ENCODE measurements at regions not wholly inside any gene's neighbourhood (a gene's known extent, or its start where the extent isn't known, plus 50 kb on each side); places are given as distances from the start of the nearest gene placed in this dataset.

DNA sequence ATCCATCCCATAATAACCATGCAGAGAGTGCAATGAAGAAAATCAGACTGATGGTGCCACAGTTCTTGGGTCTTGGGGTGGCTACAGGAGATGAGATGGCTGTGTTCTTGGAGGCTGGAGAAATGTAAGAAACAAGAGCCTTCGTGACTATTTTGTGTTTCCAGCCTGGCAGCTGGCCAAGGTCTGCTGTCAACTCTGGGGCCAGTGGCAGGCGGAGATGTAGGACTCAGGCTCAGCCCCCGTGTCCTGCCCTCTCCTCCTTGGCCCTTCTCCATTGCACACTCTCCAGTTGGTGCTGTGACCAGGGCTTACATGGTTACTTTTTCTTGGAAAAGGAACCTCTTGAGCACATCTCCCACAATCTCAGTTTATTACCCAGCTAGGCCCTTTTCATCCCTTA is 235.4 kb downstream of the DMRT2 start:
- Mint-ChIP-seq H3K4me1 (no peaks in the 10 kb centered on the region), H3K27me3 (peaks cover 5 to 12% (median 9%) of the 10 kb centered on the region in 3 donors), H3K36me3 (peaks cover 0 to 9% of the 10 kb centered on the region in 2 donors), H3K27ac (no peak overlapping the region), H3K4me3 (no peak overlapping the region), H3K9me3 (peaks cover 0 to 23% (median 11%) of the 10 kb centered on the region in 7 donors)
- no peak for DNase-seq
- ATAC-seq (ENCODE audit: low read depth in 2 of 2), result no peak

DNA sequence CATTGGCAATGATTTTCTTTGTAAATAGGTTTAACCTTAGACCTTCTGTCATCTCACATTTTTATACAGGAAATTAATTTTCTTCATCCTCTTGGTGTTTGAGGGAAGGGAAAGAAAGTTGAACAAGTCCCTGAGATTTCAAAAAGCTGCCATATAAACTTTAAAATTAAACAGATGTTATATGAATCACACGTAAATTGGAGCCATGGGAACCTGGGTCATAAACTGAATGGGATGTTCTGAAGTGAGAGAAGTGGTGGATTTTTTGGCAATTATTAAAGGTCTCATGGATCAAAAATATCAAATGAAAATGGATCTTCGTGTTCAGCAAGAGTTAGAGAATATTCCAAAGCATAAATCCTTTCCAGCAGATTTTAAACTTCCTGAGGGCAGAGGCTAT is 242.2 kb downstream of the DMRT2 start:
- no peak overlapping the region for H3K4me3 Mint-ChIP-seq
- H3K27ac Mint-ChIP-seq, result no peak overlapping the region
- DNase-seq (no peak), ATAC-seq (ENCODE audit: low read depth in 2 of 2) (no peak)
- H3K4me1 Mint-ChIP-seq, result no peaks in the 10 kb centered on the region
- peaks cover 0 to 12% (median 0%) of the 10 kb centered on the region in 3 donors for H3K27me3 Mint-ChIP-seq
- no peaks in the 10 kb centered on the region for H3K36me3 Mint-ChIP-seq
- H3K9me3 Mint-ChIP-seq, result peaks cover 0 to 7% (median 4%) of the 10 kb centered on the region in 7 donors

DNA sequence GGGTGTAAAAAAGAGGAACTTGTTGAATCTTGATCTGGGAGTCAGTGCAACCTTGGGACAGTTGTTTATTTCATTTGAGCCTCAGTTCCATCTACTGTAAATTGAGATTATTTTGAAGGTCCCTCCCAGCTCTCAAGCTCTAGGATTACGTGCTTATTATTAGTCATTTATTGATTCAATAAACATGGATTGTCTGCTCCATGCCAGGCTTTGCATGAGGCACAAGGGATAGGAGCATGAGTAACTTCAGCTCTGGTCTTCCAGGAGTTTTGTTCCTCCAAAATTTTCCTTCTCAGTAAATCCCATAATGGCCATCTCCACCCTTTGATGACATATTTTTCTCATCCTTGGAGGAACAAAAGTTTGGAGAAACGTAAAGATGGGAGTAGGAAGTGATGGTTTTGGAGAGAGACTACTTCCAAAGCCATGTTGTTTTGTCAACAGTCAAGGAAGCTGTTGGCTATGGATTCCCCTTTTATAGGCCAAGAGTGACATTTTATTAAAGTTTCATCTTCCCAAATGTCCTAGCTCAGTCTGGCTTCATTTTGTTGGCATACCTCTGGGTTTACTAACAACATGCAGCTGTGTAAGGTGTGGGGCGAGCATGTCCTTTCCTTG is 244.6 kb downstream of the DMRT2 start:
- H3K4me3 Mint-ChIP-seq, result no peak overlapping the region
- peaks cover 0 to 7% (median 0%) of the 10 kb centered on the region in 7 donors for H3K9me3 Mint-ChIP-seq
- H3K27me3 Mint-ChIP-seq, result peaks cover 0 to 12% (median 0%) of the 10 kb centered on the region in 3 donors
- no peaks in the 10 kb centered on the region for H3K36me3 Mint-ChIP-seq
- DNase-seq, result no peak
- no peak for ATAC-seq (ENCODE audit: low read depth in 2 of 2)
- H3K4me1 Mint-ChIP-seq, result no peaks in the 10 kb centered on the region
- no peak overlapping the region for H3K27ac Mint-ChIP-seq

DNA sequence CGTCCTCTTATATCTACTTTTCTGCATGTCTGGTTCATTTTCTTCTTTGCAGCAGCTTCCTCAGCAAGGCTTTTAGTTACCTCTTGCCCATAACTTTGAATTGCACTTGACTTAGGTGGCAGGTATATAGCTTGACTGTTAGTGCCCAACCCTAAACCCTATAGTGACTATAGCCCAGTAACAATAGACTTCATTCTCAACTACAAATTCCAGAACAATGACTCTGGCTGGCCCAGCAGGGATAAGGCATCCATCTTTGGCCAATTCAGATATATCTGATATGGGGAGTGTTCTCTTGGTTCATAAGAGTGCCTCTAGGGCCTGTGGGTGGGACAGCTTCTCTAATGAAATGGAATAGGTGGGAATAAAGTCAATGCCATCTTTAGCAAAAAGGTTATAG is 246.2 kb downstream of the DMRT2 start:
- no peak overlapping the region for H3K27ac Mint-ChIP-seq
- H3K27me3 Mint-ChIP-seq, result peaks cover 0 to 12% (median 0%) of the 10 kb centered on the region in 3 donors
- H3K4me1 Mint-ChIP-seq, result no peaks in the 10 kb centered on the region

DNA sequence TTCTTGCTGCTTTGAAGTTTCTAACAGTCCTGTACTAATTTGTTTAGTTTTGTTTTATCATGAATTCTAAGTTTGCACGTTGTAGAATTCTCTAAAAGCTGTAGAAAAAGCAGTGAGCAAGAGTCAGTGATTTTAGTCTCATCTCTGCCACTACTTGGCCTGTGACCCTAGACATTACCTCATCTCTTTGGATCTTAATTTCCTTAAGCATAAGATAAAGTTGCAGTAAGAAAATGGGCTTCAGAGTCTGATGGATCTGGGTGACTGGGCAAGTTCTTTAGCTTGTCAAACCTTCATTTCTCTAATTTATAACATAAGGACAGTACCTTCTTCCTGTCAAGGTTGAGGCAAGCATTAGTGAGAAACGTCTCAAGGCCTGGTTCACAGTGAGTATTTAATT is 247.9 kb downstream of the DMRT2 start:
- no peak overlapping the region for H3K27ac Mint-ChIP-seq
- H3K4me3 Mint-ChIP-seq, result no peak overlapping the region
- no peaks in the 10 kb centered on the region for H3K4me1 Mint-ChIP-seq
- DNase-seq (no peak), ATAC-seq (ENCODE audit: low read depth in 2 of 2) (no peak)
- H3K27me3 Mint-ChIP-seq, result peaks cover 0 to 12% (median 0%) of the 10 kb centered on the region in 3 donors
- peaks cover 0 to 7% (median 0%) of the 10 kb centered on the region in 7 donors for H3K9me3 Mint-ChIP-seq
- H3K36me3 Mint-ChIP-seq, result no peaks in the 10 kb centered on the region

More for the DNA sequence above, 246.2 kb downstream of the DMRT2 start:
- DNase-seq (no peak), ATAC-seq (ENCODE audit: low read depth in 2 of 2) (no peak)
- Mint-ChIP-seq H3K4me3 (no peak overlapping the region), H3K36me3 (no peaks in the 10 kb centered on the region), H3K9me3 (peaks cover 0 to 7% (median 0%) of the 10 kb centered on the region in 7 donors)

DNA sequence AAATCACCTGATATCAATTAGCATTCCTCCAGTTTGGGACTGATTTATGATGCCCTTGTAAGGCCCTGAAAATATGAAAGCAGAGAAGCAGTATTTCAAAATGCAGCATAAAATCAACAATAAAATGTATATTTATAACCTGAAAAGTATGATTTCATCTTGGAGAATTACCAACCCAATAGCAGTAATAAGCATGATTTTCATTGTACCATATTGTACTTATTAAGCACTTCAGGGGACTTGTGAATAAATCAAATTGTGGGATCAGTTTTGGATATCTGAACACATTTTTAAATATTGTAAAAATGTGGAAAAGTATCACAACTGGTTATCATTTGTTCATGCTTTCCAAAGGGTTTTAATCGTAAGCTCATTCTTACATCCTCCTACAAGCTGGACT is 250.8 kb downstream of the DMRT2 start:
- DNase-seq, result no peak
- Mint-ChIP-seq H3K4me3 (no peak overlapping the region), H3K27ac (no peak overlapping the region), H3K4me1 (no peaks in the 10 kb centered on the region), H3K9me3 (peaks cover 0 to 8% (median 0%) of the 10 kb centered on the region in 7 donors), H3K27me3 (peaks cover 0 to 11% (median 0%) of the 10 kb centered on the region in 3 donors), H3K36me3 (no peaks in the 10 kb centered on the region)
- ATAC-seq (ENCODE audit: low read depth in 2 of 2), result no peak

DNA sequence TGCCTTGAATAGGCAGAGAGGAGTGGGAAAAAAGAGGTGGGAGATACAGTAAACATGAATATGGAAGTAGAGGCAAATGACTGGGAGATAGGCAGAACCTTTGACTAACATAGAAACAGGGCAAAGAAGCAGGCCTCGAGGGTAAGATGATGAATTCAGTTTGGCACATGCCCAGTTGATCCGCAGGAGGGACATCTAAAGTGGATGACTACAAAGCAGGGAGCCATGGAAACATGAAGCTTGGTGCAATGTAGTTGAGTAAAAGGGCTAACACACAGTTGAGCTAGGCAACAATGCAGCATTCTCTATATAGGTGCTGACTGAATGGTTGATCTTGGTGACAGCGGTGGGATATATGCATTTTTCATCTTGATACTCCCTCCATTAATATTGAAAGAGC is 253.8 kb downstream of the DMRT2 start:
- Mint-ChIP-seq H3K27me3 (peaks cover 0 to 7% (median 0%) of the 10 kb centered on the region in 3 donors), H3K4me3 (no peak overlapping the region), H3K27ac (no peak overlapping the region), H3K9me3 (peaks cover 0 to 8% (median 0%) of the 10 kb centered on the region in 7 donors), H3K4me1 (no peaks in the 10 kb centered on the region), H3K36me3 (no peaks in the 10 kb centered on the region)
- DNase-seq (no peak), ATAC-seq (ENCODE audit: low read depth in 2 of 2) (no peak)

DNA sequence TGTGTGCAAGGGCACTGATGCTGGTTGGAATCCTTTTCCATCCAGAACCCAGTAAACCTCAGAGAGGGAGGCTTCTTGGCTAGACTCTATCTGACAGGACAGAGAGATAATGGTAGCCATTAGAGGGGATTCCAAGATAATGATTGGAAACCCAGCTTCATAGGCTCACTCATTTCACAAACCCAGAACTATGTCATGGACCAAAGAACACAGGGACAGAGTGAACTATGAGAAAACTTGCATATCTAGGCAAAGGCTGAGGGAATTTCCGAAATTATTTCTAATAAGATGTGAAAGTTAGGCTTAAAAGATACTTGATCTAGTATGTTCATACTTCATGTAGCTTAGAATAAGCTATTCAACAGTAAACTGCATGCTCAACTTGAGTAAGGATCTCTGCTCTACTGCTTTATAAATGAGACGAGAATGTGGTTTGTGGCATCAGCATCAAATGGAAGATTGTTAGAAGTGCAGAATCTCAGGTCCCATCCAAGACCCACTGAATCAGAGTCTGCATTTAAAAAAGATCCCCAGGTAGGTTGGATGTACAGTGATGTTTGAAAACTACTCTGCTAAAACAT is 261.4 kb downstream of the DMRT2 start:
- H3K4me1 Mint-ChIP-seq, result no peaks in the 10 kb centered on the region
- ATAC-seq (ENCODE audit: low read depth in 2 of 2) (no peak), DNase-seq (no peak)
- no peaks in the 10 kb centered on the region for H3K27me3 Mint-ChIP-seq
- no peaks in the 10 kb centered on the region for H3K36me3 Mint-ChIP-seq
- no peak overlapping the region for H3K4me3 Mint-ChIP-seq
- no peak overlapping the region for H3K27ac Mint-ChIP-seq
- peaks cover 0 to 7% (median 4%) of the 10 kb centered on the region in 7 donors for H3K9me3 Mint-ChIP-seq

DNA sequence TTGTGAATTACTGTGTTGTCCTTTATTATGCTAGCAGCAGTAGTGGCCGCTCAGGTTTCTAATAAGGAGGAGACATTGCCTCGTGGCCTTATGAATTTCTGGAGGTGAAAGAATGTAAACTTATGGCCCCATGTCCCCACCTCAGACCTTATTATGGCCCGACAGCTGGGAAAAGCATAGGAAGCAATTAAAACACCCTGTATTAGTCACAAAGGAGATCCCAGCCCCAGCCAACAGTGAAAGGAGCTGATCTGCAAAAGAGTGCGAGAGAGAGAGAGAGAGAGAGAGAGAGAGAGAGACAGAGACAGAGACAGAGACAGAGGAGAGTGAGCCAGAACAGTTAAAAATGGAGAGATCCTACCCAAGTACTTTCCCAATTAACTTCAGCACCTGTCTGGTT is 269.3 kb downstream of the DMRT2 start:
- no peak for ATAC-seq (ENCODE audit: low read depth in 2 of 2)
- Mint-ChIP-seq H3K27me3 (peaks cover 0 to 11% (median 7%) of the 10 kb centered on the region in 3 donors), H3K27ac (no peak overlapping the region), H3K9me3 (peaks cover 0 to 13% (median 5%) of the 10 kb centered on the region in 7 donors), H3K4me3 (no peak overlapping the region), H3K36me3 (no peaks in the 10 kb centered on the region), H3K4me1 (no peaks in the 10 kb centered on the region)
- DNase-seq, result no peak

DNA sequence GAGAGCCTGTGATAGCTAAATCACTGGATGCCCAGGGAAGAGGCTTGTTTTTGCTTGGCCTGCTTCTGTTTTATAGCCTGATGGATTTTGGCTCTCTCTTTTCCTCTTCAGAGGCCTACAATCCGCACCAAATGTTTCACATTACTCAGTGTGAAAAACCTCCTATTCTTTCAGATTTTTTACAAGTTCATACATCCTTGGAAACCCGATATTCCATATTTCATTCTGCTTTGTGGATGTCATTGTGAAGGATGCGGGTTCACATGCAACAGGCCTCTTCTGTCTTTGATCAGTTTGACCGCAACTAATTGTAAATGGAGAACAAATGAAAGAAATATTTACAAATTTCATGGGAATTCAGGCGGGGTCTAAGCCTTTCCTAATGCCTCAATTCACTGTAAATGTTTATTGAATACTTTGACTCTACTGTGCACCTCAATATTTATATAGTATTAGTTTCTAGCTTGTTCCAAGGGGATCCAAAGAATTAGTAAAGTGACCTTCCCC is 269.9 kb downstream of the DMRT2 start:
- no peak overlapping the region for H3K4me3 Mint-ChIP-seq
- DNase-seq, result no peak

DNA sequence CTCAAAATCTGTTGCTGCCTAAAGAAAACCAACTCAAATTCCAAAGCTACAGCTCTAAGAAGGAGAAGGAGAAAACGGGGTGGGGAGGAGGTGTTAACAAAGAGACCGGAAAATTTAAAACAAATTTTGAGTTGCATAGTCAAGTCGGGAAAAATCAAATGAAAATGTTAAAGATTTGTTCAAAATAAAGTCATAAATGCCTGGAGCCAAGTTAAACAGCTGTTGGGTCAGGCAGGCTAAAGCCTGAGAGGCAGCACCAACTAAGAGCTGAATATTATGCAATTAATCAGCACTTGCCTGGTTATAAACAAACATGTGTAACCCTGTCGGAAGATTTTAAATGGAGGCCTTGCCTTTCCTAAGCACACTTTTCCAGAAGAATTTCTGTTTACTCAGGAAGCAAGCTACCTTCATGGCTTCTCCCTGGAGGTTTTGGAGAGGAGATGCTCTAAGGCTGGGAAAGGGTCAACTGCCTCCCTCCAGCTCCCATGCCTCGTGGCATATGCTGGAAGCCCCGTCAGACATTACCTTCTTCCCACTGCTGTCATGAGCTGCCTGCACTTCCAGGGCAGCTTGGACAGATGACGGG is 270.5 kb downstream of the DMRT2 start:
- peaks cover 0 to 13% (median 4%) of the 10 kb centered on the region in 7 donors for H3K9me3 Mint-ChIP-seq
- H3K36me3 Mint-ChIP-seq, result no peaks in the 10 kb centered on the region
- DNase-seq (no peak), ATAC-seq (ENCODE audit: low read depth in 2 of 2) (no peak)
- H3K4me1 Mint-ChIP-seq, result no peaks in the 10 kb centered on the region
- H3K27ac Mint-ChIP-seq, result no peak overlapping the region
- no peak overlapping the region for H3K4me3 Mint-ChIP-seq
- H3K27me3 Mint-ChIP-seq, result peaks cover 0 to 11% (median 7%) of the 10 kb centered on the region in 3 donors

More for the DNA sequence above, 269.9 kb downstream of the DMRT2 start:
- no peaks in the 10 kb centered on the region for H3K4me1 Mint-ChIP-seq
- H3K9me3 Mint-ChIP-seq, result peaks cover 0 to 13% (median 5%) of the 10 kb centered on the region in 7 donors
- ATAC-seq (ENCODE audit: low read depth in 2 of 2), result no peak
- H3K27me3 Mint-ChIP-seq, result peaks cover 0 to 11% (median 7%) of the 10 kb centered on the region in 3 donors
- H3K27ac Mint-ChIP-seq, result no peak overlapping the region
- H3K36me3 Mint-ChIP-seq, result no peaks in the 10 kb centered on the region

DNA sequence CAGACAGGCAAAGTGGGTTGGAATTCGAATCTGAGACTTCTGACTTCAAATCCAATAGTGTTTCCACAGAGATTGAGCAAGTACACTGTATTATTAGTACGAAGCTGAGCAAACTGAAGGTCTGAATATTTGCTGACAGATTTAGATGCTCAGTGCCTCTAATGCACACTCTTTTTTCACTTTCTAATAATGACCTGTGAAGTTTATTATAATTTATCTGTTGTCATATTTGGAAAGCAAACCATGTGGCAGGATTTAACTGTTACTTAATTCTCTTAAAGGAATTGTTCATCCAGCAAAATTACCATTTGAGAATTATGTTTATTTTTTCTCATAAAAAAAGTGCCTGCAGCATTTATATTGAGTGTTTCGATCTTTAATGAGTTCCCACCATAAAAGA is 277.3 kb downstream of the DMRT2 start:
- no peak for DNase-seq
- Mint-ChIP-seq H3K27me3 (peaks cover 0 to 7% (median 0%) of the 10 kb centered on the region in 3 donors), H3K36me3 (no peaks in the 10 kb centered on the region), H3K4me1 (no peaks in the 10 kb centered on the region), H3K27ac (no peak overlapping the region), H3K4me3 (no peak overlapping the region), H3K9me3 (peaks cover 0 to 2% (median 0%) of the 10 kb centered on the region in 7 donors)
- no peak for ATAC-seq (ENCODE audit: low read depth in 2 of 2)

DNA sequence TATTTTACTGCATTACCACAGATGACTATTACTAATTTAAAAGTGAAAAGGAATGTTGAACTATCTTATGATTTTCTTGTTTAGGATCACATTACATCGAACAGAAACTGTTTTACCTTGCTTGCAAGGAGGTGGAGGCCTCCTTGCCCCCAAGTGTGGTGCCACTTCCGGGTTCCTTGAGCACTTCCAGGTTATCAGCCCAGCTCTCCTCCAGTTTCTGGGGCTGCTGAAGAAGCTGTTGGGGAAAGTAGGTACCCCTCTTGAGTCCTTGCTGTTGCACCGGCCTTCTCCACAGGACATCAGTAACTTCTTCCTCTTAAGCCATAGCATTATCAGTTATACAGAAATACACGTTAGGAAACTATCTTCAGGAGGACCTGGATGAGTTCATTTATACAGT is 278.2 kb downstream of the DMRT2 start:
- Mint-ChIP-seq H3K36me3 (no peaks in the 10 kb centered on the region), H3K27me3 (peaks cover 0 to 1% (median 0%) of the 10 kb centered on the region in 3 donors), H3K4me3 (no peak overlapping the region), H3K4me1 (no peaks in the 10 kb centered on the region), H3K9me3 (no peaks in the 10 kb centered on the region), H3K27ac (no peak overlapping the region)
- DNase-seq (no peak), ATAC-seq (ENCODE audit: low read depth in 2 of 2) (no peak)

DNA sequence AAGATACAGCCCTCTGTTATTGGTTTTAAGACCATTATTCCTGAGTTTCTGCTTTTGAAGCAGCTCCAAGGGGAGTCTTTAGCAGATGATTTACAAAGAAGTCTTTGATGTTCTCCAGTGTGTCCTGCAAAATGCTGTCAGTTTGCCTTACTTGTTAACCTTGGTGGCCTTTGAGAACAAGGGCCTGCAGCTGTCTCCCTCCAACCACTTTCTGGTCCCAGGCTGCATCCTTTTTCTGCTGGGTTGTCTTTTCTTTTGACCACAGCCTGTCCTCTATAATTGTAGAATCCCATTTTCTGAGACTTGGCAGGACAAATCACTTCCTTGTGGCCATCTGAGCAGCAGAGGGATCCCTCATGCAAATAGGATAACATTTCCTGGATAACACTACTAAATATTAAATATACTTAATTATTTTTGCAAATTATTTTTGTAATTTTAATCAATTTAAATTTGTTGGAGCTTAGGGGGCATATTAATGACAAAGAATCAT is 281.4 kb downstream of the DMRT2 start:
- Mint-ChIP-seq H3K36me3 (no peaks in the 10 kb centered on the region), H3K27ac (no peak overlapping the region), H3K9me3 (peaks cover 0 to 1% (median 0%) of the 10 kb centered on the region in 7 donors), H3K4me1 (no peaks in the 10 kb centered on the region), H3K4me3 (no peak overlapping the region), H3K27me3 (no peaks in the 10 kb centered on the region)
- no peak for ATAC-seq (ENCODE audit: low read depth in 2 of 2)
- no peak for DNase-seq
